GM23338 (cell line): ENCODE measurements at regions not wholly inside any gene's neighbourhood (a gene's known extent, or its start where the extent isn't known, plus 50 kb on each side); places are given as distances from the start of the nearest gene placed in this dataset.

Source experiments
- CTCF ChIP-seq, 2 experiments: fragments of 200-600 bp in 1 of 2; sonication (generic) in 1 of 2; conservative IDR thresholded peaks; 2 replicates each; pipeline versions ENCODE4 v1.5.1 to v1.6.1; 2016 to 2017; ENCODE audit warnings: antibody characterized with exemption in 2 of 2, low read depth in 2 of 2, mild to moderate bottlenecking in 2 of 2, moderate library complexity in 1 of 2
- EZH2 ChIP-seq: fragments of 200-600 bp; sonication (generic); IDR thresholded peaks from one replicate; pipeline ENCODE4 v1.8.0; 2017; ENCODE audit warnings: antibody characterized with exemption, mild to moderate bottlenecking, low read depth; ENCODE audit not compliant: unreplicated experiment
- EZH2phosphoT487 ChIP-seq: fragments of 200-600 bp; sonication (generic); IDR thresholded peaks from one replicate; pipeline ENCODE4 v1.8.1; 2018; ENCODE audit warnings: antibody characterized with exemption; ENCODE audit not compliant: unreplicated experiment
- POLR2AphosphoS5 ChIP-seq: IDR thresholded peaks from 2 replicates; pipeline ENCODE4 v1.6.1; 2016; ENCODE audit warnings: antibody characterized with exemption, low read depth
- REST ChIP-seq: IDR thresholded peaks from one replicate; pipeline ENCODE4 v1.6.1; 2018; ENCODE audit warnings: antibody characterized with exemption; ENCODE audit not compliant: unreplicated experiment
- STAT1 ChIP-seq: IDR thresholded peaks from one replicate; pipeline ENCODE4 v1.6.1; 2016; ENCODE audit warnings: antibody characterized with exemption; ENCODE audit not compliant: unreplicated experiment
- TF ChIP-seq, protein P1 (sequence below): IDR thresholded peaks from 2 replicates; pipeline ENCODE4 v1.6.1; 2016; ENCODE audit warnings: antibody characterized with exemption

GRCh38 chr18:68316636-68317035 lies 398.3 kb downstream of the TMX3 start:
- TF ChIP-seq EZH2phosphoT487 (no peak), REST (no peak), CTCF (conservative IDR thresholded peaks at IDR 0.05; ENCODE audit: low read depth in 2 of 2) (no peak), POLR2AphosphoS5 (no peak), STAT1 (no peak), EZH2 (no peak)
- TF ChIP-seq, protein P1, sequence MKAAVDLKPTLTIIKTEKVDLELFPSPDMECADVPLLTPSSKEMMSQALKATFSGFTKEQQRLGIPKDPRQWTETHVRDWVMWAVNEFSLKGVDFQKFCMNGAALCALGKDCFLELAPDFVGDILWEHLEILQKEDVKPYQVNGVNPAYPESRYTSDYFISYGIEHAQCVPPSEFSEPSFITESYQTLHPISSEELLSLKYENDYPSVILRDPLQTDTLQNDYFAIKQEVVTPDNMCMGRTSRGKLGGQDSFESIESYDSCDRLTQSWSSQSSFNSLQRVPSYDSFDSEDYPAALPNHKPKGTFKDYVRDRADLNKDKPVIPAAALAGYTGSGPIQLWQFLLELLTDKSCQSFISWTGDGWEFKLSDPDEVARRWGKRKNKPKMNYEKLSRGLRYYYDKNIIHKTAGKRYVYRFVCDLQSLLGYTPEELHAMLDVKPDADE = no peak
